Neural cell (in vitro differentiated cells): ENCODE measurements at regions not wholly inside any gene's neighbourhood (a gene's known extent, or its start where the extent isn't known, plus 50 kb on each side); places are given as distances from the start of the nearest gene placed in this dataset.

Experiments used
- H2AFZ ChIP-seq: fragments of 200-600, 300-800 bp; sonication (generic), shearing (Covaris generic); 2 replicates; pipeline ENCODE4 v1.6.0; 2014; ENCODE audit warnings: low read depth, mild to moderate bottlenecking, antibody characterized with exemption, low read length, moderate library complexity
- H3F3A ChIP-seq: fragments of 200-600 bp; shearing (Covaris generic); 2 replicates; pipeline ENCODE4 v1.6.1; 2016; ENCODE audit warnings: mild to moderate bottlenecking, moderate library complexity, mixed read lengths, antibody characterized with exemption, low read length; ENCODE audit not compliant: insufficient read depth, poor library complexity, severe bottlenecking
- H3K27ac ChIP-seq: fragments of 200-600, 300-800 bp; sonication (generic), shearing (Covaris generic); 2 replicates; pipeline ENCODE4 v1.5.1; 2014; ENCODE audit warnings: mild to moderate bottlenecking, low read length, moderate library complexity
- H3K27me3 ChIP-seq: fragments of 300-800, 200-600 bp; sonication (generic), shearing (Covaris generic); 2 replicates; pipeline ENCODE4 v1.6.0; 2014; ENCODE audit warnings: mild to moderate bottlenecking, low read depth, low read length, moderate library complexity; ENCODE audit not compliant: insufficient read depth
- H3K36me3 ChIP-seq: fragments of 300-800, 200-600 bp; sonication (generic), shearing (Covaris generic); 2 replicates; pipeline ENCODE4 v1.5.1; 2014; ENCODE audit warnings: mild to moderate bottlenecking, antibody characterized with exemption, low read length, moderate library complexity; ENCODE audit not compliant: insufficient read depth
- H3K4me2 ChIP-seq: fragments of 300-800, 200-600 bp; sonication (generic), shearing (Covaris generic); 2 replicates; pipeline ENCODE4 v1.6.0; 2014; ENCODE audit warnings: mild to moderate bottlenecking, low read length
- H3K4me3 ChIP-seq: fragments of 300-800, 200-600 bp; sonication (generic), shearing (Covaris generic); 2 replicates; pipeline ENCODE4 v1.5.1; 2014; ENCODE audit warnings: mild to moderate bottlenecking, low read length, moderate library complexity
- H3K79me2 ChIP-seq: fragments of 200-600 bp; shearing (Covaris generic); replicated peaks from 2 replicates; pipeline ENCODE4 v1.6.0; 2014; ENCODE audit warnings: mild to moderate bottlenecking, low read length, moderate library complexity; ENCODE audit not compliant: insufficient read depth
- H3K9ac ChIP-seq: fragments of 300-800, 200-600 bp; sonication (generic), shearing (Covaris generic); 2 replicates; pipeline ENCODE4 v1.6.1; 2016; ENCODE audit warnings: mild to moderate bottlenecking, low read length, mixed read lengths
- H3K9me2 ChIP-seq: fragments of 200-600 bp; shearing (Covaris generic); 2 replicates; pipeline ENCODE4 v1.6.1; 2016; ENCODE audit warnings: mild to moderate bottlenecking, low read length, mixed read lengths; ENCODE audit not compliant: insufficient read depth
- H3K9me3 ChIP-seq: fragments of 200-600, 300-800 bp; sonication (generic), shearing (Covaris generic); 2 replicates; pipeline ENCODE4 v1.6.1; 2016; ENCODE audit warnings: mild to moderate bottlenecking, mixed run types, low read length, moderate library complexity, mixed read lengths
- H4K20me1 ChIP-seq: fragments of 200-600 bp; shearing (Covaris generic); 2 replicates; pipeline ENCODE4 v1.6.1; 2016; ENCODE audit warnings: mild to moderate bottlenecking, mixed run types; ENCODE audit not compliant: insufficient read depth
- EP300 ChIP-seq: fragments of 450-650 bp; conservative IDR thresholded peaks from 2 replicates; pipeline ENCODE4 v1.6.1; 2014; ENCODE audit warnings: antibody characterized with exemption, mild to moderate bottlenecking, moderate library complexity; ENCODE audit not compliant: poor library complexity, severe bottlenecking
- EZH2 ChIP-seq: fragments of 200-600, 300-800 bp; shearing (Covaris generic), sonication (generic); IDR thresholded peaks from 2 replicates; pipeline ENCODE4 v1.6.1; 2014; ENCODE audit warnings: antibody characterized with exemption, low read length, borderline replicate concordance, mild to moderate bottlenecking; ENCODE audit not compliant: insufficient read depth, poor library complexity, severe bottlenecking
- MXI1 ChIP-seq: fragments of 450-650 bp; conservative IDR thresholded peaks from 2 replicates; pipeline ENCODE4 v1.6.1; 2014; ENCODE audit warnings: antibody characterized with exemption, mild to moderate bottlenecking; ENCODE audit not compliant: poor library complexity, severe bottlenecking
- POLR2AphosphoS5 ChIP-seq: IDR thresholded peaks from 2 replicates; pipeline ENCODE4 v1.6.1; 2012
- RAD21 ChIP-seq: fragments of 450-650 bp; conservative IDR thresholded peaks from 2 replicates; pipeline ENCODE4 v1.6.1; 2014; ENCODE audit warnings: antibody characterized with exemption, mild to moderate bottlenecking, moderate library complexity
- REST ChIP-seq: IDR thresholded peaks from 2 replicates; pipeline ENCODE4 v1.6.1; 2012; ENCODE audit warnings: borderline replicate concordance
- SMC3 ChIP-seq: fragments of 450-650 bp; conservative IDR thresholded peaks from 2 replicates; pipeline ENCODE4 v1.6.1; 2014; ENCODE audit warnings: antibody characterized with exemption, mild to moderate bottlenecking, moderate library complexity; ENCODE audit not compliant: poor library complexity
- TAF1 ChIP-seq: IDR thresholded peaks from 2 replicates; pipeline ENCODE4 v1.6.1; 2012; ENCODE audit warnings: low read depth
- TF ChIP-seq, protein P1 (sequence below): fragments of 450-650 bp; IDR thresholded peaks from 2 replicates; pipeline ENCODE4 v1.5.1; 2014; ENCODE audit warnings: antibody characterized with exemption, mild to moderate bottlenecking, moderate library complexity; ENCODE audit not compliant: poor library complexity, severe bottlenecking

DNA sequence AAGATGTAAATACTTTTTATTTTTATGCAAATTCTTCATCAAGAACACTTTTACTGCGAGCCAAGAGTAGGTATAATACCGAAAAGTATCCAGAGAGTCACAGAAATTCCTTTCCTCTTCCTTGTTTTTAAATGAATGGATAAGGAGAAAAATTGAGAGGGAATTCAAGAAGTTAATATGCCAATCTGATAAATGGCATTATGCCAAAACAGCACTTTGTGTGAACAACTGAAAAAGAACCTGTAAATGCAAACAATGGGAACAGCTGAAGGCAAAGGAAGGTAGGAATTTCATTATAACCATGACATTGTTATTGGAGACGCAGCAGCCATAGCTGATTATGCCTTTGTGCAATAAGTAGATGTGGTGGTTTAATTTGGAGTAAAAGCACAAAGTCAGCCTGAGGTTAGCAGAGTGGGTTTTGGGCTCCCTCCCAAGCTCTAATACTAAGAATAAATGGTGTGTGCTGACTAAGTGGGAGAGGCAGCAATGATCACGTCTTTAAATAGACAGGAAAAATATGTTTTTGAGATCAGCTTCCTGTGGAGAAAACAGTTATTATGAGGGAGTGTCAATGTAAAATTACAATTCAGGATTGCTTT lies 209.8 kb upstream of the NDST4 start:
- no peaks in the 10 kb centered on the region for H4K20me1 ChIP-seq
- no peaks in the 10 kb centered on the region for H3K27me3 ChIP-seq
- H3F3A ChIP-seq = no peaks in the 10 kb centered on the region
- no peaks in the 10 kb centered on the region for H3K79me2 ChIP-seq
- no peak overlapping the region for H2AFZ ChIP-seq
- no peak overlapping the region for H3K4me3 ChIP-seq
- H3K36me3 ChIP-seq = no peaks in the 10 kb centered on the region
- H3K9ac ChIP-seq = no peak overlapping the region
- H3K4me2 ChIP-seq = no peak overlapping the region
- H3K9me2 ChIP-seq = no peaks in the 10 kb centered on the region
- TF ChIP-seq TAF1 (no peak), POLR2AphosphoS5 (no peak), RAD21 (no peak), MXI1 (no peak)
- no peaks in the 10 kb centered on the region for H3K9me3 ChIP-seq
- H3K27ac ChIP-seq = no peak overlapping the region

GRCh38 chr4:115315182-115315581 lies 201.8 kb upstream of the NDST4 start:
- Histone ChIP-seq H3K36me3 (no peaks in the 10 kb centered on the region), H3K27ac (no peak overlapping the region), H3K9me2 (no peaks in the 10 kb centered on the region), H3K79me2 (no peaks in the 10 kb centered on the region), H3K4me2 (no peak overlapping the region), H3K9ac (no peak overlapping the region), H3K4me3 (no peak overlapping the region), H3F3A (no peaks in the 10 kb centered on the region), H3K9me3 (no peaks in the 10 kb centered on the region), H3K27me3 (no peaks in the 10 kb centered on the region), H4K20me1 (no peaks in the 10 kb centered on the region), H2AFZ (no peak overlapping the region)
- TF ChIP-seq, protein P1, sequence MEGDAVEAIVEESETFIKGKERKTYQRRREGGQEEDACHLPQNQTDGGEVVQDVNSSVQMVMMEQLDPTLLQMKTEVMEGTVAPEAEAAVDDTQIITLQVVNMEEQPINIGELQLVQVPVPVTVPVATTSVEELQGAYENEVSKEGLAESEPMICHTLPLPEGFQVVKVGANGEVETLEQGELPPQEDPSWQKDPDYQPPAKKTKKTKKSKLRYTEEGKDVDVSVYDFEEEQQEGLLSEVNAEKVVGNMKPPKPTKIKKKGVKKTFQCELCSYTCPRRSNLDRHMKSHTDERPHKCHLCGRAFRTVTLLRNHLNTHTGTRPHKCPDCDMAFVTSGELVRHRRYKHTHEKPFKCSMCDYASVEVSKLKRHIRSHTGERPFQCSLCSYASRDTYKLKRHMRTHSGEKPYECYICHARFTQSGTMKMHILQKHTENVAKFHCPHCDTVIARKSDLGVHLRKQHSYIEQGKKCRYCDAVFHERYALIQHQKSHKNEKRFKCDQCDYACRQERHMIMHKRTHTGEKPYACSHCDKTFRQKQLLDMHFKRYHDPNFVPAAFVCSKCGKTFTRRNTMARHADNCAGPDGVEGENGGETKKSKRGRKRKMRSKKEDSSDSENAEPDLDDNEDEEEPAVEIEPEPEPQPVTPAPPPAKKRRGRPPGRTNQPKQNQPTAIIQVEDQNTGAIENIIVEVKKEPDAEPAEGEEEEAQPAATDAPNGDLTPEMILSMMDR = no peak
- TF ChIP-seq EZH2 (no peak), SMC3 (no peak), REST (no peak), MXI1 (no peak), TAF1 (no peak), EP300 (no peak), RAD21 (no peak), POLR2AphosphoS5 (no peak)
